ENCODE measurements at regions not wholly inside any gene's neighbourhood (a gene's known extent, or its start where the extent isn't known, plus 50 kb on each side); places are given as distances from the start of the nearest gene placed in this dataset.

DNA sequence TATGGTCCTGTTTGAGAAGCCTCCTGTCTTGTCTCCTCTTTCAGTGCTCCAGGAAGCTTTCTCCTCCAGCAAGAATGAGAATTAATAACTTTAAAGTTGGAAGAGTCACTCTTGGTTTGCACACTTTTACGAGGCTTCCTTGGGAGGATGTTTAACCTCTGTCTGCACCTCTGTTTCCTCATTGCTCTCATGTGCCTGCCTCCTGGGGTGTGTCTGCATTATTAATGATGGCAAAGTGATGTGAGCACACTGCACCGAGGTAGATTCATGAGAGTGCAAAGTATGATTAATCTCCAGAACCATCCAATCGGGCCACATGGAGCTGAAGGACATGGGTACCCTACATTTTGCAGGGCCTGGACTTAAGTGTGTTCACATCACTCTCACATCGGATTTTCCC, 73.5 kb upstream of the TENM4 start:
- Histone ChIP-seq H3K27ac (ENCODE audit: low read depth in 1 of 2, low read length in 2 of 2) (no peak overlapping the region), H3K9me3 (ENCODE audit: control insufficient read depth in 4 of 4, low read length in 3 of 4) (peaks cover 0 to 5% (median 2%) of the 10 kb centered on the region in 4 donors), H3K9ac (ENCODE audit: low read depth in 1 of 2, low read length in 2 of 2) (no peak overlapping the region), H3K36me3 (ENCODE audit: control insufficient read depth in 4 of 4, insufficient read depth in 3 of 4, low read depth in 1 of 4, low read length in 3 of 4) (no peaks in the 10 kb centered on the region), H3K27me3 (ENCODE audit: control insufficient read depth in 4 of 4, insufficient read depth in 4 of 4, low read length in 3 of 4) (no peaks in the 10 kb centered on the region), H3K4me3 (ENCODE audit: low read depth in 1 of 3, low read length in 3 of 3) (no peak overlapping the region), H3K4me1 (ENCODE audit: control insufficient read depth in 4 of 4, insufficient read depth in 4 of 4, low read length in 3 of 4) (no peaks in the 10 kb centered on the region)
- 68% methylated on average over 4 of the region's 4 CpGs for WGBS
- DNase-seq (ENCODE audit: low spot score) = no peak
- TF ChIP-seq YY1 (IDR thresholded peaks at IDR 0.05) = no peak
- no peak for TF ChIP-seq RXRA (IDR thresholded peaks at IDR 0.05)
- TF ChIP-seq, protein P1, sequence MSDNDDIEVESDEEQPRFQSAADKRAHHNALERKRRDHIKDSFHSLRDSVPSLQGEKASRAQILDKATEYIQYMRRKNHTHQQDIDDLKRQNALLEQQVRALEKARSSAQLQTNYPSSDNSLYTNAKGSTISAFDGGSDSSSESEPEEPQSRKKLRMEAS (IDR thresholded peaks at IDR 0.05) = no peak
- TF ChIP-seq FOXA2 (IDR thresholded peaks at IDR 0.05) = no peak
- no peak for TF ChIP-seq HNF4A (conservative IDR thresholded peaks at IDR 0.05)
- no peak for TF ChIP-seq NR2F2 (IDR thresholded peaks at IDR 0.05)
- TF ChIP-seq RAD21 (IDR thresholded peaks at IDR 0.05) = no peak
- no peak for TF ChIP-seq SP1 (IDR thresholded peaks at IDR 0.05)
- TF ChIP-seq HNF4G (IDR thresholded peaks at IDR 0.05) = no peak
- TF ChIP-seq, protein P2, sequence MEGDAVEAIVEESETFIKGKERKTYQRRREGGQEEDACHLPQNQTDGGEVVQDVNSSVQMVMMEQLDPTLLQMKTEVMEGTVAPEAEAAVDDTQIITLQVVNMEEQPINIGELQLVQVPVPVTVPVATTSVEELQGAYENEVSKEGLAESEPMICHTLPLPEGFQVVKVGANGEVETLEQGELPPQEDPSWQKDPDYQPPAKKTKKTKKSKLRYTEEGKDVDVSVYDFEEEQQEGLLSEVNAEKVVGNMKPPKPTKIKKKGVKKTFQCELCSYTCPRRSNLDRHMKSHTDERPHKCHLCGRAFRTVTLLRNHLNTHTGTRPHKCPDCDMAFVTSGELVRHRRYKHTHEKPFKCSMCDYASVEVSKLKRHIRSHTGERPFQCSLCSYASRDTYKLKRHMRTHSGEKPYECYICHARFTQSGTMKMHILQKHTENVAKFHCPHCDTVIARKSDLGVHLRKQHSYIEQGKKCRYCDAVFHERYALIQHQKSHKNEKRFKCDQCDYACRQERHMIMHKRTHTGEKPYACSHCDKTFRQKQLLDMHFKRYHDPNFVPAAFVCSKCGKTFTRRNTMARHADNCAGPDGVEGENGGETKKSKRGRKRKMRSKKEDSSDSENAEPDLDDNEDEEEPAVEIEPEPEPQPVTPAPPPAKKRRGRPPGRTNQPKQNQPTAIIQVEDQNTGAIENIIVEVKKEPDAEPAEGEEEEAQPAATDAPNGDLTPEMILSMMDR (IDR thresholded peaks at IDR 0.05; ENCODE audit: low read depth, low read length, missing input control) = no peak
- no peak for TF ChIP-seq GABPA (IDR thresholded peaks at IDR 0.05 in 1 of 2, conservative IDR thresholded peaks at IDR 0.05 in 1 of 2)

DNA sequence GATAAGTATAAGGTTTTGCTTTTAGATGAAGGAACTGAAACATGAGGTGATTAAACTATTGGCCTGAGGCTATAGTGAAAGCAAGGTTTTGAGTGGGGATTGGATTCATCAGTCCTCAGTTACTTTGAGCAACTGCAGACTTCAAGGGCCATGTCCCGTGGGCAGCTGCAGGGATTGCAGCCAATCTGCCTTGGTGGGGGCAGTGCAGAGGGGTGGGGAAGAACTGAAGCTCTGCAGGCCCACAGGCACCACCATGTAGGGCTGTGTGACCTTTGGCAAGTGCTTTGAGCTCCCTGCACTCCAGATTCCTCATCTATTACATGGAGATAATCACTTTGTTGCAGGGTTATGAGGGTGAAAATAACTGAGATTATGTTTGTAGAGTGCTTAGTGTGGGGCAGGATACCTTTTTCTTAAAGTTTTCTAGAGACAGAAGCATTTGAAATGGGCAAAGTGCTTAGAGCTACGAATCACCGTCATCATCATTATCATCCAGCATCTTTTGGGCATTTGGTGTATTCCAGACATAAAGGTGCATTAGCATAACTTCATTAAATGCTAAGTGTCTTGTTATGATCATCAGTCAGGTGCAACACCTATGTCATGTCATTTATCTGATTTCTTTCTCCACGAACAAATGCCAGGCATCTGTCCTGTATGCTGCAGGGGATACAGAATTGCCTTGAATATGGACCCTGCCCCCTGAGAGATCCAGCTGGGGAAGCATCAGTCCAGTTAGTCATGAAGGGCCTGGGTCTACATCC, 72.1 kb upstream of the TENM4 start:
- no peaks in the 10 kb centered on the region for H3K27me3 ChIP-seq (ENCODE audit: control insufficient read depth in 4 of 4, insufficient read depth in 4 of 4, low read length in 3 of 4)
- no peaks in the 10 kb centered on the region for H3K4me1 ChIP-seq (ENCODE audit: control insufficient read depth in 4 of 4, insufficient read depth in 4 of 4, low read length in 3 of 4)
- TF ChIP-seq EGR1 (IDR thresholded peaks at IDR 0.05; ENCODE audit: low read depth in 2 of 2) (no peak), RAD21 (IDR thresholded peaks at IDR 0.05) (no peak), YY1 (IDR thresholded peaks at IDR 0.05) (no peak), GABPA (IDR thresholded peaks at IDR 0.05 in 1 of 2, conservative IDR thresholded peaks at IDR 0.05 in 1 of 2) (no peak), RXRA (IDR thresholded peaks at IDR 0.05) (no peak)
- TF ChIP-seq, protein P2 (IDR thresholded peaks at IDR 0.05; ENCODE audit: low read depth, low read length, missing input control) = no peak
- TF ChIP-seq, protein P1 (IDR thresholded peaks at IDR 0.05) = no peak
- no peak for DNase-seq (ENCODE audit: low spot score)
- H3K9me3 ChIP-seq (ENCODE audit: control insufficient read depth in 4 of 4, low read length in 3 of 4) = peaks cover 0 to 5% (median 2%) of the 10 kb centered on the region in 4 donors
- WGBS = 71% methylated on average over 4 of the region's 4 CpGs
- no peak overlapping the region for H3K9ac ChIP-seq (ENCODE audit: low read depth in 1 of 2, low read length in 2 of 2)
- H3K36me3 ChIP-seq (ENCODE audit: control insufficient read depth in 4 of 4, insufficient read depth in 3 of 4, low read depth in 1 of 4, low read length in 3 of 4) = no peaks in the 10 kb centered on the region
- no peak overlapping the region for H3K27ac ChIP-seq (ENCODE audit: low read depth in 1 of 2, low read length in 2 of 2)
- no peak overlapping the region for H3K4me3 ChIP-seq (ENCODE audit: low read depth in 1 of 3, low read length in 3 of 3)

Measured in liver (tissue), 8 donors.